ENCODE measurements at regions not wholly inside any gene's neighbourhood (a gene's known extent, or its start where the extent isn't known, plus 50 kb on each side); places are given as distances from the start of the nearest gene placed in this dataset.
A peak's percentile ranks its signal among the peaks of the same experiment; 100 is the strongest.

DNA sequence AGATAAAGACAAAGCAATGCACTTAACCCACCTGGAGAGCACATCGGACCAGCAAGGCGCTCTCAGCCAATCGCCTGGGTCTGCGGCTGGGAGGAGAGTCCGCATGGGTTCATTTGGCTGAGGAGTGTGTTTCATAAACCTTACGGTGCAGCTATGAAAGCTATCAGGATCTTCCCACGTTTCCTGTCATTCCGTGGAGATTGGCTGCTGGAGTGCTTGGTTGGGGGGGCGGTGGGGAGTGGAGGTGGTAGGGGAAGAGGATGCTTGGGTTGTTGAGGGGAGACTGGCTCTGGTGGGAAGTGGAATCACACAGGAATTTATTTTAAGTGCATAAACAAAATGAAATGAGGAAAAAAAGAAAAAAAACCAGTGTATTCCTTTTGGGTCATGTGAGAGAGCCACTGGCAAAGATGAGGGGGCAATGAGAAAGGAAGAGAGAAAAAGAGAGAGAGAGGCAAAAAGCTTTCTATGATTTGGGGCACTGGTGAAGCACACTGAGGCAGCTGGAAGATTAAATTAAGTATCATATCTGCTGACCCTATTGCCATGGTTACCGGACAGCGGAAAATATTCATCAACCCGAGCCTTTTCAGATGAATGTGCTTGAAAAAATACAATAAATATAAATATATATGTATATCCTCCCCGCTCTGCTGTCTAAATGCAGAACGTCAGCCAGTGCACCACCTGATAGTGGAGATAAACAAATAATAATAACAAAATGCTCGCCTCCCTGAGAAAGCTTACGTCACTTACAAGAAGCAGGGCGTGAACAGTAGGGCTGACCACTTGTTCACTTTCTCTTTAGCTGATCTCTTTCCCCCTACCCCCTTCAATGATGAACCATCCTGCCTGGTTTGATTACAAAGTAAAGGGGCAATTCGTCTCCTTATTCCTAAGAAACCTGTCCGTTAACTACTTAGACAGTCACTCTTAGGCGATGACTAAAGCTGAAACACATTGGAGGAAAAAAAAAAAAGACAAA lies 457.0 kb upstream of the ZFHX3 start:
- no peak for ATAC-seq (ENCODE audit: insufficient read depth, low FRiP score)
- 58 to 65% methylated on average over 20 of the region's 20 CpGs for whole genome bisulfite sequencing, 2 donors
- no peak overlapping the region for H3K4me3 ChIP-seq
- H3K4me1 ChIP-seq (ENCODE audit: control insufficient read depth in 5 of 5, insufficient read depth in 5 of 5, low read length in 5 of 5) = peaks cover 0 to 5% (median 0%) of the 10 kb centered on the region in 5 donors
- peak in 2 of 3 donors; percentile 42 to 60 for DNase-seq
- no peak for TF ChIP-seq CTCF (IDR thresholded peaks at IDR 0.05; ENCODE audit: control extremely low read depth, extremely low read depth)
- H3K9me3 ChIP-seq (ENCODE audit: control insufficient read depth in 4 of 4, insufficient read depth in 3 of 4, low read length in 3 of 4) = peaks cover 0 to 1% (median 0%) of the 10 kb centered on the region in 4 donors
- no peak overlapping the region for H3K9ac ChIP-seq (ENCODE audit: insufficient read depth in 1 of 2, low read length in 2 of 2)
- H3K27ac ChIP-seq (ENCODE audit: low read depth in 1 of 2, low read length in 1 of 2) = no peak overlapping the region
- H3K36me3 ChIP-seq (ENCODE audit: control insufficient read depth in 4 of 4, insufficient read depth in 4 of 4, low read length in 4 of 4) = no peaks in the 10 kb centered on the region
- no peaks in the 10 kb centered on the region for H3K27me3 ChIP-seq (ENCODE audit: control insufficient read depth in 3 of 3, insufficient read depth in 3 of 3, low read length in 2 of 3)

- WGBS, 2 donors = 89 to 92% methylated on average over 8 of the region's 8 CpGs
- ATAC-seq (ENCODE audit: insufficient read depth, low FRiP score) = no peak
- Histone ChIP-seq H3K27ac (ENCODE audit: low read depth in 1 of 2, low read length in 1 of 2) (no peak overlapping the region), H3K9ac (ENCODE audit: insufficient read depth in 1 of 2, low read length in 2 of 2) (no peak overlapping the region), H3K27me3 (ENCODE audit: control insufficient read depth in 3 of 3, insufficient read depth in 3 of 3, low read length in 2 of 3) (no peaks in the 10 kb centered on the region), H3K36me3 (ENCODE audit: control insufficient read depth in 4 of 4, insufficient read depth in 4 of 4, low read length in 4 of 4) (no peaks in the 10 kb centered on the region), H3K4me1 (ENCODE audit: control insufficient read depth in 5 of 5, insufficient read depth in 5 of 5, low read length in 5 of 5) (peaks cover 0 to 5% (median 0%) of the 10 kb centered on the region in 5 donors), H3K9me3 (ENCODE audit: control insufficient read depth in 4 of 4, insufficient read depth in 3 of 4, low read length in 3 of 4) (peaks cover 0 to 1% (median 0%) of the 10 kb centered on the region in 4 donors), H3K4me3 (no peak overlapping the region)
- no peak for TF ChIP-seq CTCF (IDR thresholded peaks at IDR 0.05; ENCODE audit: control extremely low read depth, extremely low read depth)
- no peak for DNase-seq
Observed at GRCh38 chr16:73503093-73503492, 455.2 kb upstream of the ZFHX3 start.

- ATAC-seq (ENCODE audit: insufficient read depth, low FRiP score) = no peak
- H3K4me1 ChIP-seq (ENCODE audit: control insufficient read depth in 5 of 5, insufficient read depth in 5 of 5, low read length in 5 of 5) = peaks cover 0 to 5% (median 0%) of the 10 kb centered on the region in 5 donors
- DNase-seq = no peak
- no peak overlapping the region for H3K4me3 ChIP-seq
- no peaks in the 10 kb centered on the region for H3K36me3 ChIP-seq (ENCODE audit: control insufficient read depth in 4 of 4, insufficient read depth in 4 of 4, low read length in 4 of 4)
- H3K27ac ChIP-seq (ENCODE audit: low read depth in 1 of 2, low read length in 1 of 2) = no peak overlapping the region
- no peak overlapping the region for H3K9ac ChIP-seq (ENCODE audit: insufficient read depth in 1 of 2, low read length in 2 of 2)
- WGBS, 2 donors = 95 to 96% methylated on average over 10 of the region's 10 CpGs
- no peak for TF ChIP-seq CTCF (IDR thresholded peaks at IDR 0.05; ENCODE audit: control extremely low read depth, extremely low read depth)
- H3K9me3 ChIP-seq (ENCODE audit: control insufficient read depth in 4 of 4, insufficient read depth in 3 of 4, low read length in 3 of 4) = peaks cover 0 to 1% (median 0%) of the 10 kb centered on the region in 4 donors
- no peaks in the 10 kb centered on the region for H3K27me3 ChIP-seq (ENCODE audit: control insufficient read depth in 3 of 3, insufficient read depth in 3 of 3, low read length in 2 of 3)
Observed at GRCh38 chr16:73499276-73499675, 451.3 kb upstream of the ZFHX3 start.

Measured in lung (tissue), 11 donors.